Urothelium cell line (cell line): ENCODE measurements at regions not wholly inside any gene's neighbourhood (a gene's known extent, or its start where the extent isn't known, plus 50 kb on each side); places are given as distances from the start of the nearest gene placed in this dataset.

Experiments used
- DNase-seq: peaks from one replicate; pipeline ENCODE4 v3.0.0; 2011; ENCODE audit warnings: low spot score, mixed read lengths
- FAIRE-seq: peaks from 2 replicates; lab custom pipeline; 2011; peaks lifted over from hg19 to GRCh38; lab: Jason Lieb, UNC

GRCh38 chr16:64196444-64196843 lies 925.4 kb downstream of the CDH11 start:
- FAIRE-seq, result no peak

DNA sequence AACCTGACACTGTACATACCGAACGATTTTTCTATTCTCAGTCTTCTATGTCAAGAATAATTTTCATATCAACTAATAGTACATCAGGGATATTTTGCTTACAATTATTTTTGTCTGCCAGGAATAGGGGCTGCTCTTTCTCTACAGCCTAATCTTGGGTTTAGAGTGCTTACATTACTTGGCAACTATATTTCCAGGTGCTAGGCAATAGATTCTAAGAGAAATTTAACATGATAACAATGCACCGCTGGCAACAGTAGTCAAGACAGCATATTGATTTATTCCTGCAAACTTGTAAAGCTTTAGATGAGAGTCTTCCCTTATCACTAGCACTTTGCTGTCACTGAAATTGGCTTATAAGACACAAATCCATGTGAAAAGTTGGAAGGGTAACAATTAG lies 935.9 kb downstream of the CDH11 start:
- FAIRE-seq (no peak), DNase-seq (no peak)

More at GRCh38 chr16:64196444-64196843, 925.4 kb downstream of the CDH11 start:
- DNase-seq, result no peak

DNA sequence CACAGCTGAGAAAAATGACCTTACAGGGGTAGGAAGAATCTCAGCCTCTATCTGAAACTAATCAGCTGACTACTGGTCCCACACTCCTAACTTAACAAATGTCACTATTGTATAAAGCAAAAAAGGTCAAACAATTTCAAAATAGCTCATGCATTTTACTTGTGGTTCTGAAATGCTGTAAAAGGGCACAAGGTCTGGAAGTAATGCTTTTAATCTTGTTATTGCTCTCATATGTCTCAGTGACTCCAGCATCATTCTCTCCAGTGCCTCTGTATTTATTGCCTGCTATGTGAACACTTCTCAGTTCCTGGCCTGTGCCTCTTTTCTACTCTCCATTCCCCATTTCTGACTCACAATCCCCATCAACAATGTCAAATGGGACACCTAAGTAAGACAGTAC lies 937.7 kb downstream of the CDH11 start:
- DNase-seq (no peak), FAIRE-seq (no peak)

GRCh38 chr16:64182985-64183384 lies 938.9 kb downstream of the CDH11 start:
- no peak for DNase-seq
- no peak for FAIRE-seq

DNA sequence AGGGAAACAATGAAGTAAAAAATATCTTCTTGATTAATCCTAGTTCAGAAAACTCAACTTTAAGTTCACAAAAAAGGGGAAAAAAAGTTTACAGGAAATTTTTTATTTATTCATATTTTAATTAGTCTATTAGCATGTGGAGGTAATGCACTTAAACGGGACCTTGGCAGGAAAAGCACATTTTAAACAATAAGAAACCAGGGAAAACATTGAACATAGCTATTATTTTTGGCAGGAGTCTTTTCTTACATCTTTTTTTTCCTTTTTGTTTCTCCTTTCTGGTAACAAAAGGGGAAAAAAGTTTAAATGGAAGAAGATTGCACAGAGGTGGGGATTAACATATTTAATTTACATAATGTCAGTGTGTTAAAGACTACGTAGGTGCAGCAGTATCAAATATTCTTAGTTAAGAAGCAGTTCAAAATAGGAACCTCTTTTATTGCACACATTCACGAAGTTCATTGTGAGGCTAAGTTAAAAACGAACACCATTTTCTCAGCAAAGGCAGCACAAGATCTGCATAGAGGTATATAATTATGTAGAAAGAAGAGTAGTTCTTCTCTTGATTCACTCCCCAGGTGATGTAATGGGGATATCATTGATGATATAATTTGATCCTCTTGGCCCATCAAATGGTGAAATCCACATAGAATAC lies 940.5 kb downstream of the CDH11 start:
- FAIRE-seq, result no peak
- DNase-seq, result no peak

GRCh38 chr16:64180136-64180900 lies 941.5 kb downstream of the CDH11 start:
- FAIRE-seq, result no peak

DNA sequence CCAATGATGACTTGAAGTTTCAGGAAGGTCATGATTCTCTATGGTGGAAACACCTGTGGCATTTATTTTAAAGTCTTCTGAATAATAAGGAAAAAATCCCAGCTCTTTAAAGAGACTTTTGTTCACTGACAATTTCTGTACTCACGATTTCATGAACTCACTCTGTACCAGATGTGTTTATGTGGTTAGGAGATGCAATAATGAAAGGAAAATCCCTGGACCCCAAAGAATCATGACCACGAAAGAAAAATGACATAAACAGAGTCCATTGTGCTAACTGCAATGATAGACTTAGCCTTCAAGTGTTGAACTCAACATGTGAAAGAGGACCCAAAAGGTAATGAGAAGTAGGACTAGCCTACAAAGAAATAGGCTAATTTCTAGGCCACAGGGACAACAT lies 947.5 kb downstream of the CDH11 start:
- no peak for DNase-seq
- FAIRE-seq, result no peak

More at GRCh38 chr16:64180136-64180900, 941.5 kb downstream of the CDH11 start:
- DNase-seq, result no peak

DNA sequence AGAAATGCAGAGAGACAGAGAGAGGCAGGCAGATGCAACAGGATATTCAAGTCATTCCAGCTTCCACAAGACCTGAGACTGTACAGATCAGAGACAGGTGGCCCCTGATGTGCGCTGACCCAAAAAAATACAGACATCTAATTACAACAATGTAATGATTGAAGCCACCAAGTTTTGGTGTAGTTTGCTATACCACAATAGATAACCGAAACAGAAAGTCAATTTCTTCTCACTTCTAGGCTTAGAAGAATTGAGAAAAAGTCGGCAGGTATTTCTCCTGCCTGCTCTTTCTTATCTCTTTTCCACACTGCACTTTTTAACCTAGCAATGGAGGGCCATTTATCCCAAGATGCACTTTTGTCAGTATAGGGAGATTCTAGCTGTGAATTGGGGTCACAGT lies 949.2 kb downstream of the CDH11 start:
- no peak for DNase-seq
- FAIRE-seq, result no peak

- DNase-seq (no peak), FAIRE-seq (no peak)
These were observed 949.6 kb downstream of the CDH11 start for GRCh38 chr16:64172226-64172625.

GRCh38 chr16:64171632-64172031 lies 950.2 kb downstream of the CDH11 start:
- no peak for DNase-seq
- no peak for FAIRE-seq

DNA sequence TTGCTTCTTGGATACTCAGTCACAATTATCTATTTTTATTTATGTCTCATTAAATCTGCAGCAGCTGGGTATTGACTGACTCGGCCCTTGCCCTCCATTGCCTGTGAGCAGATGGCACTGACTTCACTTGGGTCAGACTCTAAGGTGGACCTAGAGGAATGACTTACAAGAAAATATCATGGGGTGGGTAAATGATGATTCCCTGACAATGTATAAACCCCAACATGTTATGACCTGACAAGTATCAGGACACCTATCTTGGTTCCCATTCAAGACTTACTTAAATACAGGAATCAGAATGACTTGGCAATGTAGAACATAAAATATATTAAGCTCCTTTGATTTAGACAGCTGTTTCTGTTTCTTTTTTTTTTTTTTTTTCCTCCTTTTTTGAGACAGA lies 953.5 kb downstream of the CDH11 start:
- FAIRE-seq (no peak), DNase-seq (no peak)

GRCh38 chr16:64167936-64168335 lies 953.9 kb downstream of the CDH11 start:
- FAIRE-seq (no peak), DNase-seq (no peak)

GRCh38 chr16:64165368-64165767 lies 956.5 kb downstream of the CDH11 start:
- DNase-seq (no peak), FAIRE-seq (no peak)

- no peak for FAIRE-seq
- no peak for DNase-seq
These were observed 959.1 kb downstream of the CDH11 start for GRCh38 chr16:64162613-64163375.

DNA sequence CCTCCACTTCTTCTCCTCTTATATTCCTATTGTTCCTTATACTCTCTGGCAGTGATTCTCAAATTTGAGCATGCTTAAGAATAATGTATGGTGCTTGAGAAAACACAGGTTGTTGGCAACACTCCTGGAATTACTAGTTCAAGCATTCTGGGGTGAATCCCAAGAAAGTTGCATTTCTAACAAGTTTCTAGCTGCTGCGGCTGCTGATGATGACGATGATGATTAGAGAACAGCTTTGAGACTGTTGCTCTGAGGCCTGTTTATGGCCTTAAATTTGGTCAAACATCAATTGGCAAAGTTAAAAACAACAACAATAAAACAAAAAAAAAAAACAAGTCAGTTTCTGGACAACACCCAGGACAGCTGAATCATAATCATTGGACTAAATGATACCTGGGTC lies 961.9 kb downstream of the CDH11 start:
- DNase-seq (no peak), FAIRE-seq (no peak)

DNA sequence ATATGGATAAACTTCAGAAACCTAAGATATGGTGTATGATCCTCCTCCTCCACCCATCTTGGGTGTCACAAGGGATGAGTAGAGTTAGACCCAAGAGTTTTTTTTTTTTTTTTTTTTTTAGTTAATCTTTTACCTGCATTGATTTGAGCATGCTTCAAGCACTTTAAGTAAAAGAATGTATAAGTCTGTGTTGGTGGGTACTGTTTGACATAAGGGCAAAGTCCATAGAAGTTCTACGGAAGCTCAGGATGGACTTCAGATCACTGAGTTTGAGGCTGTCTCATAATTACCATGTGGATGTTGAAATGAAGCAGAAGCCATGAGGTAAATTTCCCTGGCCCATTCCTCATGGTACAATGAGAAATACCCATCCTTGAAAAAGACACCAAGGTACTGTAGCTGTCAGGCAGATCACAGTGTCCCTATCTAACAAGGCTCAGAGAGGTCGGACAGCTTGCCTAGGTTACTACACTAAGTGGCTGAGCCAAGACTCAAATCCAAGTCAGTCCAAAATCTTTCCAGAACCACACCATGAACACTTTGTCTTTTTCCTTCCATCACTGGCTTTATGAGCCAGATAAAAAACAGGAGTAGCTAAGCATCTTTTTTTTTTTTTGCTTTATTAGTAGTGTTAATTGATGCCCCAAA lies 962.8 kb downstream of the CDH11 start:
- DNase-seq (no peak), FAIRE-seq (no peak)

DNA sequence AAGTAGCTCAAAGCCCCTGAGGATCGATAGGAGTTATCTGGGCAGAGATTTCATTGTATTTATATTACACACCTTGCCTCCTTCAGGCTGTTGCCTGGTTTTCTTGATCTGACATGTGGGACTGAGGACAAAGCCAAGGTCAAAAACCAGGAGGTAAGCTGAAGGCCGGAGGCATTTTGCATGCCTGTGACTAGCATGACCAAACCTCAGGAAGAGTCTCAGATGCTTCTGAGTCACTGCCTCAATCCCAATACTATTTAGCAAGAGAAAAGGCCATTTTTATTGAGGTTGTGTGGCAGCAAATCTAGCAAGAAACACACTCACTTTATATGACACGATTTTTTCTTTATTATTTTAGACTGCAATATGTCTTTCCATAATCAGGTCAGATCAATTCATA lies 968.1 kb downstream of the CDH11 start:
- FAIRE-seq, result no peak
- no peak for DNase-seq

GRCh38 chr16:64151990-64152767 lies 969.7 kb downstream of the CDH11 start:
- DNase-seq (no peak), FAIRE-seq (no peak)

DNA sequence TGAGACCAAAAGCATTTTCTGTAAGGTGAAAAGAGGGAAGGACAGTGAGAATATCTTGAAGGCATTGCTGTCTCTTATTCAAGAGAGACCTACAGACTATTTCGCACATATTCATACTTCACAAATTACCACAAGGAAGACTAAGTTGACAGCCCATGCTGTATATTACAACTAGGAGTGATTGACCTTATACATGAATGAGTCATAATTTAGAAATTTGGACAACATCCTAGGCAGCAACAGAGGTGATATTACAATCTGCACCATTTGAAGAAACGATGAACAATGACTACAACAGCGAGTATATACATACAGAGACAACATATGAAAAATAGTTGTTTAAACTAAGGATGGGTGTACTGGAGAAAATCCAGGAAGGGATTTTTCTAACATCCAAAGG lies 971.7 kb downstream of the CDH11 start:
- no peak for DNase-seq
- no peak for FAIRE-seq

GRCh38 chr16:64149756-64150155 lies 972.1 kb downstream of the CDH11 start:
- DNase-seq (no peak), FAIRE-seq (no peak)

DNA sequence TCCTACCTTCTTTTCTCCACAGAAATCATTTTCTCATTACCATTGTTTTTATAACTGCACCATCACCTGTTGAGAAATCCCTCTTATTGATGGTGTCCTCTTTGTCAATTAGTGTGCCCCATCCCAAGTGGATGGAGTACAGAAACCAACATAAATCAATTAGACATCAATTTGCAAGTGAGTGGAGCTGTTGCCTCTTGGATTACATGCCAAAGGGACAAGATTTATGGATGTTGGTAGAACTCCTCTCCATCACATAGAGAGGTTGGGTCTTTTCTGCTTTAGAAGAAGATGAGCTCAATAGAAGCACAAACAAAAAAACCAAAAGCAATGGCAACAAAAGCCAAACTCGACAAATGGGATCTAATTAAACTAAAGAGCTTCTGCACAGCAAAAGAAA lies 973.5 kb downstream of the CDH11 start:
- DNase-seq (no peak), FAIRE-seq (no peak)
